ENCODE measurements at regions not wholly inside any gene's neighbourhood (a gene's known extent, or its start where the extent isn't known, plus 50 kb on each side); places are given as distances from the start of the nearest gene placed in this dataset.

- ChIA-PET POLR2A (interaction anchor here (0.6 kb wide), 1 partner anchor 137 kb away, joined by 3 read pairs; no protein-coding TSS in a partner anchor), CTCF (interaction anchor here (0.6 kb wide), 1 partner anchor 132 kb away, joined by 3 read pairs; no protein-coding TSS in a partner anchor)
- H3K9me3 ChIP-seq (ENCODE audit: control insufficient read depth, insufficient read depth, low read depth, low read length) = no peaks in the 10 kb centered on the region
- no peaks in the 10 kb centered on the region for H3K4me1 ChIP-seq (ENCODE audit: control insufficient read depth, insufficient read depth, low read length)
- TF ChIP-seq BCL11B (tag by site-specific recombination; IDR thresholded peaks at IDR 0.05; ENCODE audit: low read depth) (no peak), BCL11A (tag by site-specific recombination; IDR thresholded peaks at IDR 0.05; ENCODE audit: low read depth) (no peak)
- H3K36me3 ChIP-seq (ENCODE audit: control insufficient read depth in 2 of 2, insufficient read depth in 1 of 2, low read length in 2 of 2) = no peaks in the 10 kb centered on the region
- no peak overlapping the region for H3K4me3 ChIP-seq (ENCODE audit: low read depth, low read length)
- no peak overlapping the region for H3K27ac ChIP-seq (ENCODE audit: extremely low read depth, low read depth, low read length)
Observed at GRCh38 chr1:181160322-181160721, 71.8 kb downstream of the IER5 start.

- POLR2A ChIA-PET = interaction anchor here (0.6 kb wide), 1 partner anchor 138 kb away, joined by 3 read pairs; no protein-coding TSS in a partner anchor
- Histone ChIP-seq H3K36me3 (ENCODE audit: control insufficient read depth in 2 of 2, insufficient read depth in 1 of 2, low read length in 2 of 2) (no peaks in the 10 kb centered on the region), H3K4me3 (ENCODE audit: low read depth, low read length) (no peak overlapping the region), H3K4me1 (ENCODE audit: control insufficient read depth, insufficient read depth, low read length) (no peaks in the 10 kb centered on the region), H3K27ac (ENCODE audit: extremely low read depth, low read depth, low read length) (no peak overlapping the region), H3K9me3 (ENCODE audit: control insufficient read depth, insufficient read depth, low read depth, low read length) (no peaks in the 10 kb centered on the region)
- TF ChIP-seq ZSCAN16 (tag by site-specific recombination; IDR thresholded peaks at IDR 0.05) = no peak
- TF ChIP-seq ZBTB21 (tag by site-specific recombination; IDR thresholded peaks at IDR 0.05) = no peak
- TF ChIP-seq YY1 (tag by site-specific recombination; IDR thresholded peaks at IDR 0.05) = no peak
- no peak for TF ChIP-seq CTCF (tag by site-specific recombination; IDR thresholded peaks at IDR 0.05)
- TF ChIP-seq ZNF610 (tag by site-specific recombination; IDR thresholded peaks at IDR 0.05; ENCODE audit: borderline replicate concordance) = no peak
- TF ChIP-seq TRIM28 (IDR thresholded peaks at IDR 0.05; ENCODE audit: borderline replicate concordance, low read length) = no peak
- TF ChIP-seq ZNF473 (tag by site-specific recombination; IDR thresholded peaks at IDR 0.05) = no peak
- no peak for TF ChIP-seq ZNF645 (tag by site-specific recombination; IDR thresholded peaks at IDR 0.05)
- TF ChIP-seq ZFP69B (tag by site-specific recombination; IDR thresholded peaks at IDR 0.05) = no peak
- no peak for TF ChIP-seq ZNF664 (tag by site-specific recombination; IDR thresholded peaks at IDR 0.05)
- TF ChIP-seq RBAK (tag by site-specific recombination; IDR thresholded peaks at IDR 0.05) = no peak
- no peak for TF ChIP-seq KLF1 (tag by site-specific recombination; IDR thresholded peaks at IDR 0.05)
- no peak for TF ChIP-seq BCL6B (tag by site-specific recombination; IDR thresholded peaks at IDR 0.05)
- CTCF ChIA-PET = interaction anchor here (0.6 to 1.0 kb wide), 2 partner anchors 18 to 133 kb away, joined by 3 to 4 read pairs; no protein-coding TSS in a partner anchor
Observed at GRCh38 chr1:181160998-181161870, 72.7 kb downstream of the IER5 start.

GRCh38 chr1:181163662-181164061, 75.2 kb downstream of the IER5 start:
- Histone ChIP-seq H3K36me3 (ENCODE audit: control insufficient read depth in 2 of 2, insufficient read depth in 1 of 2, low read length in 2 of 2) (no peaks in the 10 kb centered on the region), H3K4me3 (ENCODE audit: low read depth, low read length) (no peak overlapping the region), H3K4me1 (ENCODE audit: control insufficient read depth, insufficient read depth, low read length) (no peaks in the 10 kb centered on the region), H3K9me3 (ENCODE audit: control insufficient read depth, insufficient read depth, low read depth, low read length) (no peaks in the 10 kb centered on the region), H3K27ac (ENCODE audit: extremely low read depth, low read depth, low read length) (no peak overlapping the region)
- TF ChIP-seq ZNF26 (tag by site-specific recombination; IDR thresholded peaks at IDR 0.05) = peak; percentile 71; the same call in 1 of the 2 replicates
- TF ChIP-seq OSR2 (tag by site-specific recombination; IDR thresholded peaks at IDR 0.05) = no peak
- 0 out of 2 replicates have a peak, but pooled peaks have one; percentile 17 for TF ChIP-seq ZXDB (tag by site-specific recombination; IDR thresholded peaks at IDR 0.05)
- TF ChIP-seq SETDB1 (IDR thresholded peaks at IDR 0.05; ENCODE audit: insufficient read length, low read length) = peak; percentile 58
- TF ChIP-seq ZNF211 (tag by site-specific recombination; IDR thresholded peaks at IDR 0.05; ENCODE audit: low read depth) = no peak
- ChIA-PET CTCF (interaction anchor here (0.5 to 2.3 kb wide), 7 partner anchors 10 to 1619 kb away, joined by 3 to 11 read pairs (median 3); no protein-coding TSS in a partner anchor), POLR2A (interaction anchor here (0.9 kb wide), 1 partner anchor 282 kb away, joined by 3 read pairs; no protein-coding TSS in a partner anchor)
